OCI-LY7 (cell line): ENCODE measurements at regions not wholly inside any gene's neighbourhood (a gene's known extent, or its start where the extent isn't known, plus 50 kb on each side); places are given as distances from the start of the nearest gene placed in this dataset.

Experiments
- BruUV-seq: library from RNA; stranded (reverse); fragments of 400-500 nt; replicated peaks from 2 replicates; lab custom pipeline; 2021; lab: Mats Ljungman, UMichigan
- CTCF ChIA-PET: fragments of 300-600 bp; sonication (Branson Sonifier 250); formaldehyde crosslinking; loops from one replicate; lab custom pipeline; 2022; ENCODE audit warnings: antibody characterized with exemption; ENCODE audit not compliant: unreplicated experiment; lab: Charles Lee
- POLR2A ChIA-PET: fragments of 300-600 bp; sonication (Branson Sonifier 250); formaldehyde crosslinking; loops from one replicate; lab custom pipeline; 2022; ENCODE audit warnings: antibody characterized with exemption; lab: Charles Lee
- DNase-seq: peaks from one replicate; pipeline ENCODE4 v3.0.0-alpha.2; 2015; ENCODE audit warnings: low spot score
- H2AFZ ChIP-seq: fragments of 200-600 bp; sonication (generic), shearing (Covaris generic); 2 replicates; pipeline ENCODE4 v1.6.1; 2014; ENCODE audit warnings: mild to moderate bottlenecking, antibody characterized with exemption, low read length, moderate library complexity
- H3K27ac ChIP-seq: fragments of 200-600 bp; sonication (generic); 2 replicates; pipeline ENCODE4 v1.5.1; 2014; ENCODE audit warnings: mixed run types, low read depth, mild to moderate bottlenecking, moderate library complexity, low read length, inconsistent platforms; ENCODE audit not compliant: poor library complexity, severe bottlenecking
- H3K36me3 ChIP-seq: fragments of 200-600 bp; sonication (generic); 2 replicates; pipeline ENCODE4 v1.6.1; 2014; ENCODE audit warnings: mild to moderate bottlenecking, antibody characterized with exemption, low read length, moderate library complexity, mixed read lengths; ENCODE audit not compliant: insufficient read depth
- H3K4me1 ChIP-seq: fragments of 200-600 bp; sonication (generic); 2 replicates; pipeline ENCODE4 v1.5.1; 2014; ENCODE audit warnings: mild to moderate bottlenecking, low read length; ENCODE audit not compliant: insufficient read depth, poor library complexity, severe bottlenecking
- H3K4me2 ChIP-seq: fragments of 200-600 bp; sonication (generic); 2 replicates; pipeline ENCODE4 v1.6.1; 2014; ENCODE audit warnings: mild to moderate bottlenecking, low read length
- H3K4me3 ChIP-seq: fragments of 200-600 bp; sonication (generic); 2 replicates; pipeline ENCODE4 v1.5.1; 2014; ENCODE audit warnings: mild to moderate bottlenecking, low read depth, low read length; ENCODE audit not compliant: poor library complexity, severe bottlenecking
- H3K79me2 ChIP-seq: fragments of 200-600 bp; sonication (generic); 2 replicates; pipeline ENCODE4 v1.6.1; 2016; ENCODE audit warnings: low read depth, mild to moderate bottlenecking, low read length, moderate library complexity, mixed read lengths; ENCODE audit not compliant: insufficient read depth
- H3K9me2 ChIP-seq: fragments of 200-600 bp; sonication (generic); 2 replicates; pipeline ENCODE4 v1.6.1; 2016; ENCODE audit warnings: mild to moderate bottlenecking, low read length, mixed read lengths; ENCODE audit not compliant: insufficient read depth
- H3K9me3 ChIP-seq: fragments of 200-600 bp; sonication (generic); 2 replicates; pipeline ENCODE4 v1.6.1; 2014; ENCODE audit warnings: mild to moderate bottlenecking, mixed run types, low read length, mixed read lengths
- H4K20me1 ChIP-seq: fragments of 200-600 bp; sonication (generic); 2 replicates; pipeline ENCODE4 v1.6.1; 2014; ENCODE audit warnings: mild to moderate bottlenecking, antibody characterized with exemption, low read length, moderate library complexity, mixed read lengths; ENCODE audit not compliant: insufficient read depth
- EZH2phosphoT487 ChIP-seq: fragments of 200-600 bp; sonication (generic); IDR thresholded peaks from 2 replicates; pipeline ENCODE4 v1.6.1; 2018; ENCODE audit warnings: low read depth, borderline replicate concordance, mild to moderate bottlenecking, mixed run types, antibody characterized with exemption, low read length, moderate library complexity, mixed read lengths
- intact Hi-C: fragments of 100-400 bp; cut with micrococcal nuclease; formaldehyde crosslinking; loops from one replicate; pipeline ENCODE4 v1.10.0; 2022; ENCODE audit not compliant: unreplicated experiment
- TF ChIP-seq, protein P1 (sequence below): fragments of 200-600 bp; sonication (generic); conservative IDR thresholded peaks from 2 replicates; pipeline ENCODE4 v1.5.1; 2014; ENCODE audit warnings: mild to moderate bottlenecking, antibody characterized with exemption, low read length, moderate library complexity, mixed read lengths

DNA sequence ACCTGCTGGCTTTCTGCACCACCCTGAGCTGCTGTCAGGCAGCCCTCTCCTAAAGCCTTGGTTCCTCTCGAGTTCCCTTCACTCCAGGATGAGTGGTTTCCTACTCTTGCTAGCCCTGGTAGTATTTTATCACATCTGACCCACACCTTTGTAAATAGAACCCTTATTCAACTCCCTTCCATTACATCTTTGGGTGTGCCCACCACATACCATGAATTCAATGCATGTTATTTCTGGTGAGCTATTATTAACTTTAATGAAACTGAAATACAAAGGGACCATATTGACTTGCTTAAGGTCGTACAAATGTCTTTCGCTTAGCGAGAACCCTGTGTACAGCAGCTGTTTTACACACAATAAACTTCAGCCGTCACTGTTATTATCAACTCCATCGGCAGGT, 521.3 kb downstream of the GRIN2A start:
- no peaks in the 10 kb centered on the region for H3K79me2 ChIP-seq

DNA sequence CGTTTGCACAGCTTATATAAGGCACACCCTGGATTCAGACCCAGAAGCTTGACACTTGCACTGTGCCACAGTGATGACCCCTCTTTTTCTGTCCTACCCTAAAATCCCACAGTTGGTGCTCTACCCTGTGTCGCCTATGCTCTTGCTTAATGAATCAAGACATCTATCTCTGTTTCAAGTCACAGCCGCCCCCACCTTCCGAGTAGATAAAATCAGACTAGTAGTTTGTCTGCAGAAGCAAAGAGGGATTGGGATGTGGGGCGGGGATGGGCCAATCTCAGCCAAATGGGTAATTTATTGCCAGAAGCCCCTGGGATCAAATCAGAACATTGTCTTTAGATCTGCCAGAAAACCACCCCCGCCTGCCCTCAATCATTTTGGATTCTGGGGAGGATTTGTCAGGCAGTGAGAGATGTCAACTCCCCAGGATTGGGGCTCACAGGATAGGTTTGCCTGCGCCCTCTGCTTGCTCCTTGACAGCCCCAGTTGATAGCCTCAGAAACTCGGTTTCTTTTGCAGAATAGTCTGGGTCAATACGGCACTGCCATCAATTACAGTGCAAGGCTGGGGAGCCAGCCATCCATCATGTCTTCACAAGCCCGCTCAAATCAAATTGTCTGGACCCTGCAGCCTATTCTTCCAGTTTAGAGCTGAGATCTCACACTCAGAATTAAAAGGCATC, 520.8 kb downstream of the GRIN2A start:
- DNase-seq = no peak
- Histone ChIP-seq H3K4me3 (no peak overlapping the region), H2AFZ (no peak overlapping the region), H3K9me2 (no peaks in the 10 kb centered on the region), H3K4me2 (no peak overlapping the region), H4K20me1 (no peaks in the 10 kb centered on the region), H3K79me2 (no peaks in the 10 kb centered on the region), H3K36me3 (no peaks in the 10 kb centered on the region), H3K27ac (no peak overlapping the region), H3K9me3 (no peaks in the 10 kb centered on the region), H3K4me1 (no peaks in the 10 kb centered on the region)
- intact Hi-C loops = no loop called here
- ChIA-PET CTCF (no interaction called here), POLR2A (no interaction called here)
- no TSS peak for BruUV-seq
- TF ChIP-seq, protein P1, sequence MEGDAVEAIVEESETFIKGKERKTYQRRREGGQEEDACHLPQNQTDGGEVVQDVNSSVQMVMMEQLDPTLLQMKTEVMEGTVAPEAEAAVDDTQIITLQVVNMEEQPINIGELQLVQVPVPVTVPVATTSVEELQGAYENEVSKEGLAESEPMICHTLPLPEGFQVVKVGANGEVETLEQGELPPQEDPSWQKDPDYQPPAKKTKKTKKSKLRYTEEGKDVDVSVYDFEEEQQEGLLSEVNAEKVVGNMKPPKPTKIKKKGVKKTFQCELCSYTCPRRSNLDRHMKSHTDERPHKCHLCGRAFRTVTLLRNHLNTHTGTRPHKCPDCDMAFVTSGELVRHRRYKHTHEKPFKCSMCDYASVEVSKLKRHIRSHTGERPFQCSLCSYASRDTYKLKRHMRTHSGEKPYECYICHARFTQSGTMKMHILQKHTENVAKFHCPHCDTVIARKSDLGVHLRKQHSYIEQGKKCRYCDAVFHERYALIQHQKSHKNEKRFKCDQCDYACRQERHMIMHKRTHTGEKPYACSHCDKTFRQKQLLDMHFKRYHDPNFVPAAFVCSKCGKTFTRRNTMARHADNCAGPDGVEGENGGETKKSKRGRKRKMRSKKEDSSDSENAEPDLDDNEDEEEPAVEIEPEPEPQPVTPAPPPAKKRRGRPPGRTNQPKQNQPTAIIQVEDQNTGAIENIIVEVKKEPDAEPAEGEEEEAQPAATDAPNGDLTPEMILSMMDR = no peak
- no peak for TF ChIP-seq EZH2phosphoT487

More for the DNA sequence above, 521.3 kb downstream of the GRIN2A start:
- intact Hi-C loops = no loop called here
- H3K9me3 ChIP-seq = no peaks in the 10 kb centered on the region
- BruUV-seq = no TSS peak
- no peak overlapping the region for H3K4me3 ChIP-seq
- no peak overlapping the region for H3K4me2 ChIP-seq
- no peak for TF ChIP-seq EZH2phosphoT487
- TF ChIP-seq, protein P1 = no peak
- H3K4me1 ChIP-seq = no peaks in the 10 kb centered on the region
- H2AFZ ChIP-seq = no peak overlapping the region
- CTCF ChIA-PET = no interaction called here
- no peaks in the 10 kb centered on the region for H4K20me1 ChIP-seq
- H3K9me2 ChIP-seq = no peaks in the 10 kb centered on the region
- POLR2A ChIA-PET = no interaction called here
- DNase-seq = no peak
- H3K36me3 ChIP-seq = no peaks in the 10 kb centered on the region
- H3K27ac ChIP-seq = no peak overlapping the region

DNA sequence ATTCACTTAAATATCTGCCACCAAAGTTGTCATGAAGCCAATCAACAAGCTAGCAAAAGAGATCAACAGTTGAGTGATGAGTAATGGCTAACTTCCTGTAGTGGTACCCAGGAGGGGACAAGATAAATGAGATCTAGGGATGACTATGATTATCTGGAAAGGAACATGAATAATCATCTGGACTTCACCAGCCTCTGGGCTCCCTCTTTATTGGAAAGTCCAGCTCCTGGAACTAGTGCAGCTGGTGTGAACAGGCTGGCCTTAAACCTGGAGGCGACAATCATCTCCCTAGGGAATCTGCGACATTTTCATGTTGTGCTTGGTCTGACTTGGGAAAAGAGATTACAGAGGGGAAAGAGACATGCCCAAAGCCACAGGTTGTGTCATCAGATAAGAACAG, 518.6 kb downstream of the GRIN2A start:
- no peak overlapping the region for H2AFZ ChIP-seq
- H3K9me3 ChIP-seq = no peaks in the 10 kb centered on the region
- H3K4me3 ChIP-seq = no peak overlapping the region
- H3K9me2 ChIP-seq = no peaks in the 10 kb centered on the region
- no peaks in the 10 kb centered on the region for H3K4me1 ChIP-seq
- H4K20me1 ChIP-seq = no peaks in the 10 kb centered on the region
- no peak overlapping the region for H3K4me2 ChIP-seq
- ChIA-PET POLR2A (interaction anchor here (0.6 kb wide), 2 partner anchors 46 to 1227 kb away, joined by 3 to 7 read pairs; no protein-coding TSS in a partner anchor), CTCF (no interaction called here)
- intact Hi-C loops = no loop called here
- no peaks in the 10 kb centered on the region for H3K36me3 ChIP-seq
- TF ChIP-seq, protein P1 = no peak
- no peak for TF ChIP-seq EZH2phosphoT487
- BruUV-seq = no TSS peak
- no peak for DNase-seq
- no peaks in the 10 kb centered on the region for H3K79me2 ChIP-seq
- H3K27ac ChIP-seq = no peak overlapping the region
